Kidney epithelial cell (primary cell): ENCODE measurements at regions not wholly inside any gene's neighbourhood (a gene's known extent, or its start where the extent isn't known, plus 50 kb on each side); places are given as distances from the start of the nearest gene placed in this dataset.
A peak's percentile ranks its signal among the peaks of the same experiment; 100 is the strongest.

ENCODE experiments used
- DNase-seq: peaks from one replicate; pipeline ENCODE4 v3.0.0-alpha.2; 2010; ENCODE audit warnings: low read depth
- H3K27me3 ChIP-seq: 2 replicates; pipeline ENCODE4 v1.6.0; 2011; ENCODE audit warnings: low read length; ENCODE audit not compliant: control insufficient read depth, insufficient read depth
- H3K36me3 ChIP-seq: 2 replicates; pipeline ENCODE4 v1.5.1; 2011; ENCODE audit warnings: low read length; ENCODE audit not compliant: control insufficient read depth, insufficient read depth
- H3K4me3 ChIP-seq: 2 replicates; pipeline ENCODE4 v1.5.1; 2011; ENCODE audit warnings: low read depth, mild to moderate bottlenecking, control low read depth, low read length
- CTCF ChIP-seq: IDR thresholded peaks from 2 replicates; pipeline ENCODE4 v1.5.1; 2011; ENCODE audit warnings: mild to moderate bottlenecking, moderate library complexity, low read length, control low read depth, inconsistent platforms; ENCODE audit not compliant: insufficient read depth, poor library complexity, severe bottlenecking

GRCh38 chr9:90420768-90421513 lies 221.7 kb downstream of the DIRAS2 start:
- no peak for TF ChIP-seq CTCF
- no peaks in the 10 kb centered on the region for H3K27me3 ChIP-seq
- no peak overlapping the region for H3K4me3 ChIP-seq
- no peak for DNase-seq
- H3K36me3 ChIP-seq, result no peaks in the 10 kb centered on the region

GRCh38 chr9:90421786-90422185 lies 220.8 kb downstream of the DIRAS2 start:
- H3K27me3 ChIP-seq, result no peaks in the 10 kb centered on the region
- TF ChIP-seq CTCF, result no peak
- DNase-seq, result no peak
- no peak overlapping the region for H3K4me3 ChIP-seq
- H3K36me3 ChIP-seq, result no peaks in the 10 kb centered on the region

- H3K4me3 ChIP-seq, result peak overlapping the region; percentile 1
- H3K36me3 ChIP-seq, result no peaks in the 10 kb centered on the region
- H3K27me3 ChIP-seq, result no peaks in the 10 kb centered on the region
- no peak for DNase-seq
- TF ChIP-seq CTCF, result no peak
Observed at GRCh38 chr9:90423661-90424193, 218.9 kb downstream of the DIRAS2 start.

- no peak for DNase-seq
- Histone ChIP-seq H3K27me3 (no peaks in the 10 kb centered on the region), H3K36me3 (no peaks in the 10 kb centered on the region), H3K4me3 (no peak overlapping the region)
- TF ChIP-seq CTCF, result no peak
Observed at GRCh38 chr9:90428517-90428916, 214.1 kb downstream of the DIRAS2 start.

GRCh38 chr9:90432951-90433350 lies 209.7 kb downstream of the DIRAS2 start:
- Histone ChIP-seq H3K4me3 (peak overlapping the region; percentile 43), H3K27me3 (no peaks in the 10 kb centered on the region), H3K36me3 (no peaks in the 10 kb centered on the region)
- DNase-seq, result no peak
- no peak for TF ChIP-seq CTCF
